Mesenchymal stem cell (in vitro differentiated cells and primary cell): ENCODE measurements at regions not wholly inside any gene's neighbourhood (a gene's known extent, or its start where the extent isn't known, plus 50 kb on each side); places are given as distances from the start of the nearest gene placed in this dataset.
"Not testable (repeated sequence)": the region's sequence is repeated elsewhere in the genome, so short reads cannot be mapped to it uniquely, and the experiment has no call there.

Experiments
- DNase-seq: peaks from one replicate; pipeline ENCODE4 v3.0.0-alpha.2; 2013
- H2AFZ ChIP-seq: one replicate; pipeline ENCODE4 v1.6.1; 2013; ENCODE audit warnings: low read depth, mild to moderate bottlenecking, control low read depth, inconsistent platforms, low read length, moderate library complexity
- H2AK5ac ChIP-seq: 2 replicates; pipeline ENCODE4 v1.6.1; 2013; ENCODE audit warnings: low read length, moderate library complexity, mild to moderate bottlenecking, inconsistent platforms; ENCODE audit not compliant: severe bottlenecking
- H2BK120ac ChIP-seq: one replicate; pipeline ENCODE4 v1.6.1; 2013; ENCODE audit warnings: low read depth, mild to moderate bottlenecking, inconsistent platforms, low read length, moderate library complexity
- H2BK12ac ChIP-seq, 2 experiments: one replicate each; pipeline ENCODE4 v1.6.1; 2013; ENCODE audit warnings: inconsistent platforms in 2 of 2, low read length in 2 of 2, mild to moderate bottlenecking in 2 of 2, moderate library complexity in 2 of 2, control low read depth in 1 of 2
- H2BK15ac ChIP-seq: one replicate; pipeline ENCODE4 v1.6.1; 2013; ENCODE audit warnings: mild to moderate bottlenecking, low read depth, inconsistent platforms; ENCODE audit not compliant: poor library complexity, severe bottlenecking
- H2BK5ac ChIP-seq: 2 replicates; pipeline ENCODE4 v1.6.1; 2013; ENCODE audit warnings: low read depth, mild to moderate bottlenecking, low read length, control low read depth, inconsistent platforms; ENCODE audit not compliant: poor library complexity, severe bottlenecking
- H3K14ac ChIP-seq, 2 experiments: one replicate each; pipeline ENCODE4 v1.6.1; 2013; ENCODE audit warnings: inconsistent platforms in 2 of 2, low read length in 2 of 2, control low read depth in 1 of 2, mild to moderate bottlenecking in 1 of 2, moderate library complexity in 1 of 2
- H3K18ac ChIP-seq, 2 experiments: one replicate each; pipeline ENCODE4 v1.6.1; 2013; ENCODE audit warnings: inconsistent platforms in 2 of 2, low read length in 2 of 2, control low read depth in 1 of 2, low read depth in 1 of 2, mild to moderate bottlenecking in 1 of 2
- H3K23ac ChIP-seq, 2 experiments: one replicate each; pipeline ENCODE4 v1.6.1; 2013; ENCODE audit warnings: inconsistent platforms in 2 of 2, low read length in 2 of 2, mild to moderate bottlenecking in 2 of 2, moderate library complexity in 2 of 2, control low read depth in 1 of 2
- H3K27ac ChIP-seq: 2 replicates; pipeline ENCODE4 v1.5.1; 2013; ENCODE audit warnings: mild to moderate bottlenecking, moderate library complexity, low read length, control low read depth, inconsistent platforms; ENCODE audit not compliant: poor library complexity, severe bottlenecking
- H3K27me3 ChIP-seq, 2 experiments: 2 replicates each; pipeline versions ENCODE4 v1.6.1 to v1.7.0; 2013; ENCODE audit warnings: low read length in 2 of 2, mild to moderate bottlenecking in 2 of 2, moderate library complexity in 2 of 2, control low read depth in 1 of 2, inconsistent platforms in 1 of 2; ENCODE audit not compliant: control insufficient read depth in 1 of 2, insufficient read depth in 1 of 2
- H3K36me3 ChIP-seq, 2 experiments: 2 replicates each; pipeline versions ENCODE4 v1.6.1 to v1.7.0; 2013; ENCODE audit warnings: low read length in 2 of 2, control low read depth in 1 of 2, inconsistent platforms in 1 of 2, low read depth in 1 of 2, mild to moderate bottlenecking in 1 of 2; ENCODE audit not compliant: insufficient read depth in 2 of 2, control insufficient read depth in 1 of 2
- H3K4ac ChIP-seq, 2 experiments: one replicate each; pipeline ENCODE4 v1.6.1; 2013; ENCODE audit warnings: inconsistent platforms in 2 of 2, low read length in 2 of 2, mild to moderate bottlenecking in 2 of 2, moderate library complexity in 2 of 2, control low read depth in 1 of 2, low read depth in 1 of 2
- H3K4me1 ChIP-seq: 2 replicates; pipeline ENCODE4 v1.6.1; 2013; ENCODE audit warnings: low read depth, low read length, control low read depth; ENCODE audit not compliant: control insufficient read depth, insufficient read depth
- H3K4me2 ChIP-seq: 2 replicates; pipeline ENCODE4 v1.6.1; 2013; ENCODE audit warnings: low read length, mild to moderate bottlenecking, inconsistent platforms; ENCODE audit not compliant: poor library complexity, severe bottlenecking
- H3K4me3 ChIP-seq, 2 experiments: 2 replicates each; pipeline versions ENCODE4 v1.5.1 to v1.7.0; 2013; ENCODE audit warnings: low read length in 2 of 2, mild to moderate bottlenecking in 2 of 2, control low read depth in 1 of 2, low read depth in 1 of 2; ENCODE audit not compliant: insufficient read depth in 1 of 2
- H3K79me1 ChIP-seq: replicated peaks from 2 replicates; pipeline ENCODE4 v1.6.1; 2013; ENCODE audit warnings: mild to moderate bottlenecking, control low read depth, low read length, inconsistent platforms; ENCODE audit not compliant: poor library complexity, severe bottlenecking
- H3K9ac ChIP-seq: 2 replicates; pipeline ENCODE4 v1.7.0; 2013; ENCODE audit warnings: mild to moderate bottlenecking, low read length, moderate library complexity
- H3K9me3 ChIP-seq: 2 replicates; pipeline ENCODE4 v1.7.0; 2013; ENCODE audit warnings: mild to moderate bottlenecking, low read length; ENCODE audit not compliant: control insufficient read depth
- H4K8ac ChIP-seq: one replicate; pipeline ENCODE4 v1.6.1; 2013; ENCODE audit warnings: inconsistent platforms, mild to moderate bottlenecking, low read length, moderate library complexity
- H4K91ac ChIP-seq: one replicate; pipeline ENCODE4 v1.6.1; 2013; ENCODE audit warnings: mild to moderate bottlenecking, low read length, inconsistent platforms
- WGBS: methylation state at CpG from one replicate; pipeline ENCODE4 v1.1.7; 2013; ENCODE audit warnings: mixed read lengths; 5-methylcytosine and 5-hydroxymethylcytosine counted together

GRCh38 chr7:112584290-112584689 is 103.5 kb downstream of the LSMEM1 start:
- Histone ChIP-seq H3K4me1 (no peaks in the 10 kb centered on the region), H2BK5ac (no peak overlapping the region), H3K9ac (no peak overlapping the region), H3K18ac (no peak overlapping the region), H2BK120ac (no peak overlapping the region), H3K4ac (no peak overlapping the region), H3K36me3 (no peaks in the 10 kb centered on the region), H3K79me1 (no peaks in the 10 kb centered on the region), H2BK15ac (no peak overlapping the region), H3K27me3 (no peaks in the 10 kb centered on the region), H3K27ac (no peak overlapping the region), H2BK12ac (no peak overlapping the region), H4K8ac (no peak overlapping the region), H4K91ac (no peak overlapping the region), H3K9me3 (peaks cover 6% of the 10 kb centered on the region), H3K4me2 (no peak overlapping the region), H3K4me3 (no peak overlapping the region), H2AK5ac (no peak overlapping the region), H3K14ac (no peak overlapping the region), H2AFZ (no peak overlapping the region), H3K23ac (no peak overlapping the region)
- WGBS = 63% methylated on average over 1 of the region's 2 CpGs
- DNase-seq = no peak

- no peaks in the 10 kb centered on the region for H3K27me3 ChIP-seq
- no peak overlapping the region for H2BK5ac ChIP-seq
- no peak overlapping the region for H2AK5ac ChIP-seq
- no peak overlapping the region for H3K18ac ChIP-seq
- H3K4me2 ChIP-seq = no peak overlapping the region
- H3K23ac ChIP-seq = no peak overlapping the region
- DNase-seq = no peak
- no peak overlapping the region for H3K9ac ChIP-seq
- H3K4ac ChIP-seq = no peak overlapping the region
- no peak overlapping the region for H3K4me3 ChIP-seq
- H3K27ac ChIP-seq = no peak overlapping the region
- no peak overlapping the region for H2BK120ac ChIP-seq
- H2AFZ ChIP-seq = no peak overlapping the region
- no peak overlapping the region for H2BK12ac ChIP-seq
- no peaks in the 10 kb centered on the region for H3K36me3 ChIP-seq
- H2BK15ac ChIP-seq = no peak overlapping the region
- no peak overlapping the region for H3K14ac ChIP-seq
- H3K79me1 ChIP-seq = no peaks in the 10 kb centered on the region
- peaks cover 6% of the 10 kb centered on the region for H3K9me3 ChIP-seq
- no peak overlapping the region for H4K91ac ChIP-seq
- no peaks in the 10 kb centered on the region for H3K4me1 ChIP-seq
- no peak overlapping the region for H4K8ac ChIP-seq
- 86% methylated on average over 4 of the region's 4 CpGs for WGBS
Measured at GRCh38 chr7:112587504-112587903, 106.7 kb downstream of the LSMEM1 start.

- not testable (repeated sequence) for H2BK5ac ChIP-seq, H2BK15ac ChIP-seq, H3K9me3 ChIP-seq, H3K79me1 ChIP-seq, H3K4me3 ChIP-seq, H3K4ac ChIP-seq, DNase-seq, H2BK12ac ChIP-seq, H2BK120ac ChIP-seq, H3K4me2 ChIP-seq, H3K23ac ChIP-seq, H3K36me3 ChIP-seq, H3K27me3 ChIP-seq, H4K91ac ChIP-seq, H3K14ac ChIP-seq, H3K18ac ChIP-seq, H4K8ac ChIP-seq, H3K27ac ChIP-seq, H3K9ac ChIP-seq, H2AK5ac ChIP-seq, H3K4me1 ChIP-seq, H2AFZ ChIP-seq
- 69% methylated on average over 3 of the region's 4 CpGs for WGBS
Measured at GRCh38 chr7:112592565-112593263, 111.9 kb downstream of the LSMEM1 start.

- Histone ChIP-seq H3K4me3 (no peak overlapping the region), H2BK15ac (no peak overlapping the region), H3K4ac (no peak overlapping the region), H3K27me3 (no peaks in the 10 kb centered on the region), H4K91ac (no peak overlapping the region), H4K8ac (no peak overlapping the region), H3K18ac (no peak overlapping the region), H3K4me2 (no peak overlapping the region), H2AFZ (no peak overlapping the region), H3K27ac (no peak overlapping the region), H2BK5ac (no peak overlapping the region), H3K14ac (no peak overlapping the region), H3K79me1 (no peaks in the 10 kb centered on the region), H3K9me3 (no peaks in the 10 kb centered on the region), H2BK120ac (no peak overlapping the region), H2AK5ac (no peak overlapping the region), H2BK12ac (no peak overlapping the region), H3K4me1 (no peaks in the 10 kb centered on the region), H3K36me3 (no peaks in the 10 kb centered on the region), H3K23ac (no peak overlapping the region), H3K9ac (no peak overlapping the region)
- WGBS = 90% methylated on average over 3 of the region's 3 CpGs
- DNase-seq = no peak
Measured at GRCh38 chr7:112594397-112594796, 113.6 kb downstream of the LSMEM1 start.
